ENCODE measurements at regions not wholly inside any gene's neighbourhood (a gene's known extent, or its start where the extent isn't known, plus 50 kb on each side); places are given as distances from the start of the nearest gene placed in this dataset.

GRCh38 chr14:100405760-100406455, 82.8 kb downstream of the SLC25A47 start:
- H3K9me3 ChIP-seq (ENCODE audit: control insufficient read depth in 2 of 2, insufficient read depth in 1 of 2, low read depth in 1 of 2, low read length in 1 of 2), result no peaks in the 10 kb centered on the region
- 77 to 87% methylated on average over 12 of the region's 12 CpGs for WGBS, 2 donors
- H3K4me1 ChIP-seq (ENCODE audit: control insufficient read depth in 2 of 2, insufficient read depth in 2 of 2, low read length in 1 of 2), result peaks cover 0 to 11% of the 10 kb centered on the region in 2 donors
- H3K27ac ChIP-seq (ENCODE audit: low read depth in 2 of 2, low read length in 1 of 2), result no peak overlapping the region
- H3K27me3 ChIP-seq (ENCODE audit: control insufficient read depth in 1 of 2, insufficient read depth in 2 of 2, low read length in 2 of 2), result no peaks in the 10 kb centered on the region
- no peak overlapping the region for H3K4me3 ChIP-seq (ENCODE audit: low read depth in 1 of 2, low read length in 2 of 2)
- H3K36me3 ChIP-seq (ENCODE audit: control insufficient read depth in 2 of 2, insufficient read depth in 2 of 2, low read length in 1 of 2), result no peaks in the 10 kb centered on the region

DNA sequence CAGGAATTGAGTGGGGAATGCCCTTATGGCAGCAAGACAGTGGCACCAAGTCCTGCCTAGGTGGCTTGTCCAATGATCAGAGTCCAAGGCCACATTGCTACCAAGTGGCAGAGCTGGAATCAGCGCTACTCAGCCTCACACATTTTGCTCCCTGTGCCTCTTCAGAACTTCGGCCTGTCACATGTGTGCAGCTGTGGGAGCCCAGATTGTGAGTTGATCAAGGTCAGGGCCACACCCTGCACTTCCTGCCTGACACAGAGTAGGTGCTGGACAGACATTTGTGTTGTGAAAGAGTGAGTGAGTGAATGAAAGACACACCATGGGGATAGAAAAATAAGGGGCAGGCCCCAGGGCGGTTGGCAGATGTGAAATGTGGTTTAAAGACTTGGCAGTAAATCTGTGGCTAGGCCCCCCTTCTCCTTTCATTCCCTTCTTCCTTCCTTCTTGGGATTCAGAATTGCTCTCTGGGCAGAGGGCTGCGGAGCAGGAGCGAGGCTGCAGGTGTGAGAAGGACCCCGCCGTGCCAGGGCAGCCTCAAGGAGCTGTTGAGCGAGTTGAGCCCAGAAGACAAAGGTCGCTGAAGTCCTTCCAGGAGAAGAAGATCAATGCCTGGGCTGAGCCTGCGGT, 83.5 kb downstream of the SLC25A47 start:
- no peak overlapping the region for H3K4me3 ChIP-seq (ENCODE audit: low read depth in 1 of 2, low read length in 2 of 2)

DNA sequence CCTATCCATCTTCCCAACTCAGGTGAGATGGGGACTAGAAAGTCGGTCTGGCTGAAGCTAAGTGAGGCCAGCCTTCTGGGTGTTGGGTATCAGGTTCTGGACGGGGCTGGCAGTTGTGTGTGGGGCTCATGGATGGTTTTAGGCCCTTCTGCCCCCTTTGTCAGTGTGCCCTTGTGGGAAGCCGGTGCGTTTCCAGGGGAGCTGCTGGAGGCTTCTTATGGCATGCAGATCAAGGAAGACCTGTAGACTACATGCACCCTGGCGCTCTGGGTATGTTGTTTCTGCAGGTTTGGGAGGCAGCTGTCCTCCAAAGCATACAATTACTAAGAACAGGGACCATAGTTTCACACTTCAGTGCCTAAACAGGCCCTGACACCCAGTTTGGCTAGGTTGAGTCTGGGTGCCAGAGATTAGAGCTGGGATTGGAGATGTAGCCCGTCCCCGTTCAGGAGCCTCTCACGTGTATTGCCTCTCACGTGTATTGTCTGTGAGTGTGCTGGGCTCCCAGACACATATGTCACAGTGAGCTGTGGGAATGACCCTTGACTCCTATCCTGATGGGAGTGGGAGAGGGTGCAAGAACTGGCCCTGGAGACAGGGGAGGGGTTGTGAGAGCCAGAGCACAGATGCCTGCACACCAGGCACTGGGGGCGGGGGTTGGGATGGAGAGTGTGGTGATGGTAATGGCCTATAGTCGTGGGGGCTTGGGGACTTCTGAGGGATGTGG, 84.4 kb downstream of the SLC25A47 start:
- Histone ChIP-seq H3K27me3 (ENCODE audit: control insufficient read depth in 1 of 2, insufficient read depth in 2 of 2, low read length in 2 of 2) (no peaks in the 10 kb centered on the region), H3K27ac (ENCODE audit: low read depth in 2 of 2, low read length in 1 of 2) (no peak overlapping the region), H3K9me3 (ENCODE audit: control insufficient read depth in 2 of 2, insufficient read depth in 1 of 2, low read depth in 1 of 2, low read length in 1 of 2) (no peaks in the 10 kb centered on the region), H3K36me3 (ENCODE audit: control insufficient read depth in 2 of 2, insufficient read depth in 2 of 2, low read length in 1 of 2) (no peaks in the 10 kb centered on the region), H3K4me1 (ENCODE audit: control insufficient read depth in 2 of 2, insufficient read depth in 2 of 2, low read length in 1 of 2) (peaks cover 0 to 7% of the 10 kb centered on the region in 2 donors), H3K4me3 (ENCODE audit: low read depth in 1 of 2, low read length in 2 of 2) (no peak overlapping the region)
- whole genome bisulfite sequencing, 2 donors, result 91 to 93% methylated on average over 11 of the region's 11 CpGs

More for the DNA sequence above, 83.5 kb downstream of the SLC25A47 start:
- no peak overlapping the region for H3K27ac ChIP-seq (ENCODE audit: low read depth in 2 of 2, low read length in 1 of 2)
- no peaks in the 10 kb centered on the region for H3K27me3 ChIP-seq (ENCODE audit: control insufficient read depth in 1 of 2, insufficient read depth in 2 of 2, low read length in 2 of 2)
- H3K36me3 ChIP-seq (ENCODE audit: control insufficient read depth in 2 of 2, insufficient read depth in 2 of 2, low read length in 1 of 2), result no peaks in the 10 kb centered on the region
- 63 to 72% methylated on average over 10 of the region's 10 CpGs for WGBS, 2 donors
- no peaks in the 10 kb centered on the region for H3K9me3 ChIP-seq (ENCODE audit: control insufficient read depth in 2 of 2, insufficient read depth in 1 of 2, low read depth in 1 of 2, low read length in 1 of 2)
- H3K4me1 ChIP-seq (ENCODE audit: control insufficient read depth in 2 of 2, insufficient read depth in 2 of 2, low read length in 1 of 2), result peaks cover 0 to 7% of the 10 kb centered on the region in 2 donors

DNA sequence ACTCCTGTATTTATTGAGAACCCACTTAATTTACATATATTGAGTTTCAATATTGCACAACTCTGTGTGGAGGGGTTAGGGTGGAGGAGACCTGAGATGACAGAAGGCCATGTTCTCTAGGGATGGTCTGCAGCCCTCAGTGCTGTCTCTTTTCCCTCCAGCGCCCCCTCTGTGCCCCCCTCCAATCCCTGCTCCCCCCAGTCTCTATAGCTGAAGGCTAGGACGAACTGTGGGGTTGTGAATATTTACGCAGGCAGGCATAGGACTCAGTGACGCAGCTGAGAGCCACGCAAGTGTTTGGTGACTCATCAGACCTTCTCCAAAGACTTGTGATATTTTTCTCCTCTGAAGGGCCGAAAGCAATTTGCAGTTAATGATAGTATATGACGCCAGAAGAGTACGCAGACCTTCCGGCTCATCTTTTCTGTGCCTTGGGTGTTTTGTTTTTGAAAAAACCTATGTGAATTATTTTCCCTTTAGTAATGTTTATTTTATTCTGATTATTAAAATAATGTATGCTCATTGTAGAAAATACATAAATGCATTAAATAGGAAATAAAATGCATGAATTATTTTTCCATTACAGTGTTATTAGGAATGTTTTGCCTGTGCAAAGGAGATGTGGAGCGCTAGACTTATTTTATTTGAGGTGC, 85.3 kb downstream of the SLC25A47 start:
- Histone ChIP-seq H3K4me3 (ENCODE audit: low read depth in 1 of 2, low read length in 2 of 2) (no peak overlapping the region), H3K27ac (ENCODE audit: low read depth in 2 of 2, low read length in 1 of 2) (no peak overlapping the region), H3K9me3 (ENCODE audit: control insufficient read depth in 2 of 2, insufficient read depth in 1 of 2, low read depth in 1 of 2, low read length in 1 of 2) (no peaks in the 10 kb centered on the region), H3K4me1 (ENCODE audit: control insufficient read depth in 2 of 2, insufficient read depth in 2 of 2, low read length in 1 of 2) (peaks cover 0 to 7% of the 10 kb centered on the region in 2 donors), H3K27me3 (ENCODE audit: control insufficient read depth in 1 of 2, insufficient read depth in 2 of 2, low read length in 2 of 2) (no peaks in the 10 kb centered on the region), H3K36me3 (ENCODE audit: control insufficient read depth in 2 of 2, insufficient read depth in 2 of 2, low read length in 1 of 2) (no peaks in the 10 kb centered on the region)
- WGBS, 2 donors, result 84 to 85% methylated on average over 10 of the region's 10 CpGs

DNA sequence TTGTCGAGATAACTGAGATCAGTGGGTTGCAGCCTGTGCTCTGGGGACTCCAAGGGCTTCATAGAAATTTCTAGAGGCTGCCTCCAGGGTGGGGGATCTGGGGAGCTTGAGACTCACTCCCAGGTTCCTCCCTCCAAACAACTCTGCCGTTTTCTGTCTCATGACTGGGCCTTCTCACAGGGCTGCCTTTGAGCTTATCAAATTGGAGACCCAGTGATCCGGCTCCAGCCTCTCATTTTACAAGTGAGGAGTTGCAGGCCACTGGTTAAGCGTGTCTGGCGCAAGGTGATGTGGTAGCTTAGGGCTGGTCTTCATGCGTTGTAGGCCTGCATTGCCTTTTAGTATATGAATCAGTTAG, 85.8 kb downstream of the SLC25A47 start:
- H3K27ac ChIP-seq (ENCODE audit: low read depth in 2 of 2, low read length in 1 of 2), result no peak overlapping the region
- H3K4me3 ChIP-seq (ENCODE audit: low read depth in 1 of 2, low read length in 2 of 2), result no peak overlapping the region
- no peaks in the 10 kb centered on the region for H3K9me3 ChIP-seq (ENCODE audit: control insufficient read depth in 2 of 2, insufficient read depth in 1 of 2, low read depth in 1 of 2, low read length in 1 of 2)
- peaks cover 0 to 7% of the 10 kb centered on the region in 2 donors for H3K4me1 ChIP-seq (ENCODE audit: control insufficient read depth in 2 of 2, insufficient read depth in 2 of 2, low read length in 1 of 2)
- WGBS, 2 donors, result 88 to 92% methylated on average over 6 of the region's 6 CpGs
- H3K27me3 ChIP-seq (ENCODE audit: control insufficient read depth in 1 of 2, insufficient read depth in 2 of 2, low read length in 2 of 2), result no peaks in the 10 kb centered on the region
- no peaks in the 10 kb centered on the region for H3K36me3 ChIP-seq (ENCODE audit: control insufficient read depth in 2 of 2, insufficient read depth in 2 of 2, low read length in 1 of 2)

- WGBS, 2 donors, result 81 to 85% methylated on average over 2 of the region's 2 CpGs
- Histone ChIP-seq H3K27ac (ENCODE audit: low read depth in 2 of 2, low read length in 1 of 2) (no peak overlapping the region), H3K9me3 (ENCODE audit: control insufficient read depth in 2 of 2, insufficient read depth in 1 of 2, low read depth in 1 of 2, low read length in 1 of 2) (no peaks in the 10 kb centered on the region), H3K4me1 (ENCODE audit: control insufficient read depth in 2 of 2, insufficient read depth in 2 of 2, low read length in 1 of 2) (peaks cover 0 to 7% of the 10 kb centered on the region in 2 donors), H3K36me3 (ENCODE audit: control insufficient read depth in 2 of 2, insufficient read depth in 2 of 2, low read length in 1 of 2) (no peaks in the 10 kb centered on the region), H3K27me3 (ENCODE audit: control insufficient read depth in 1 of 2, insufficient read depth in 2 of 2, low read length in 2 of 2) (no peaks in the 10 kb centered on the region), H3K4me3 (ENCODE audit: low read depth in 1 of 2, low read length in 2 of 2) (no peak overlapping the region)
Observed at GRCh38 chr14:100409651-100410050, 86.5 kb downstream of the SLC25A47 start.

GRCh38 chr14:100410056-100410565, 87.0 kb downstream of the SLC25A47 start:
- WGBS, 2 donors, result 70 to 81% methylated on average over 8 of the region's 8 CpGs
- Histone ChIP-seq H3K27me3 (ENCODE audit: control insufficient read depth in 1 of 2, insufficient read depth in 2 of 2, low read length in 2 of 2) (no peaks in the 10 kb centered on the region), H3K9me3 (ENCODE audit: control insufficient read depth in 2 of 2, insufficient read depth in 1 of 2, low read depth in 1 of 2, low read length in 1 of 2) (no peaks in the 10 kb centered on the region), H3K27ac (ENCODE audit: low read depth in 2 of 2, low read length in 1 of 2) (no peak overlapping the region), H3K4me3 (ENCODE audit: low read depth in 1 of 2, low read length in 2 of 2) (no peak overlapping the region), H3K4me1 (ENCODE audit: control insufficient read depth in 2 of 2, insufficient read depth in 2 of 2, low read length in 1 of 2) (peaks cover 0 to 7% of the 10 kb centered on the region in 2 donors), H3K36me3 (ENCODE audit: control insufficient read depth in 2 of 2, insufficient read depth in 2 of 2, low read length in 1 of 2) (no peaks in the 10 kb centered on the region)

- no peaks in the 10 kb centered on the region for H3K27me3 ChIP-seq (ENCODE audit: control insufficient read depth in 1 of 2, insufficient read depth in 2 of 2, low read length in 2 of 2)
- H3K4me3 ChIP-seq (ENCODE audit: low read depth in 1 of 2, low read length in 2 of 2), result no peak overlapping the region
- H3K4me1 ChIP-seq (ENCODE audit: control insufficient read depth in 2 of 2, insufficient read depth in 2 of 2, low read length in 1 of 2), result no peaks in the 10 kb centered on the region
- no peaks in the 10 kb centered on the region for H3K9me3 ChIP-seq (ENCODE audit: control insufficient read depth in 2 of 2, insufficient read depth in 1 of 2, low read depth in 1 of 2, low read length in 1 of 2)
- no peak overlapping the region for H3K27ac ChIP-seq (ENCODE audit: low read depth in 2 of 2, low read length in 1 of 2)
- no peaks in the 10 kb centered on the region for H3K36me3 ChIP-seq (ENCODE audit: control insufficient read depth in 2 of 2, insufficient read depth in 2 of 2, low read length in 1 of 2)
- WGBS, 2 donors, result 96% methylated on average over 7 of the region's 7 CpGs
Observed at GRCh38 chr14:100413699-100414098, 90.6 kb downstream of the SLC25A47 start.

DNA sequence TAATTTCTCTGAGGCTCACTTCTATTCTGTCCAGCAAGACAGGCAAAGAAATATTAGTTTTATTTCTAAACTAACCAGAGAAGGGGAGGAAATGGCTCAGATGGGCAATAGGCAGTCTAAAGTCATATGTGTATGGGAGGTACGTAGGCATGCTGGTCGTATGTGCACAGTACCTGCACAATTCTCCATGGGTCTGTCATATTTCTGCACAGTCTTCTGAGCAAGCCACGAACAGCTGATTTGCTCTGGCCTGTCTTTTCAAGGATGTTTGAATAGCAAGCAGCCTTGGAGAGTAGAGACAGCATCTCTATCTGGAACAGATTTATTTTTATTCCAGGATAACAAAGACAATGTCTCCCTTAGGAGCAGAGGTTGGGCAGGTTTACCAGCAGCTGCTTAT, 92.1 kb downstream of the SLC25A47 start:
- no peak overlapping the region for H3K4me3 ChIP-seq (ENCODE audit: low read depth in 1 of 2, low read length in 2 of 2)
- WGBS, 2 donors, result 90 to 94% methylated on average over 3 of the region's 3 CpGs

More for the DNA sequence above, 92.1 kb downstream of the SLC25A47 start:
- H3K4me1 ChIP-seq (ENCODE audit: control insufficient read depth in 2 of 2, insufficient read depth in 2 of 2, low read length in 1 of 2), result no peaks in the 10 kb centered on the region
- H3K36me3 ChIP-seq (ENCODE audit: control insufficient read depth in 2 of 2, insufficient read depth in 2 of 2, low read length in 1 of 2), result no peaks in the 10 kb centered on the region
- H3K27me3 ChIP-seq (ENCODE audit: control insufficient read depth in 1 of 2, insufficient read depth in 2 of 2, low read length in 2 of 2), result no peaks in the 10 kb centered on the region
- no peaks in the 10 kb centered on the region for H3K9me3 ChIP-seq (ENCODE audit: control insufficient read depth in 2 of 2, insufficient read depth in 1 of 2, low read depth in 1 of 2, low read length in 1 of 2)
- no peak overlapping the region for H3K27ac ChIP-seq (ENCODE audit: low read depth in 2 of 2, low read length in 1 of 2)
